ENCODE measurements at regions not wholly inside any gene's neighbourhood (a gene's known extent, or its start where the extent isn't known, plus 50 kb on each side); places are given as distances from the start of the nearest gene placed in this dataset.
"Not testable (repeated sequence)": the region's sequence is repeated elsewhere in the genome, so short reads cannot be mapped to it uniquely, and the experiment has no call there.

GRCh38 chr11:130679247-130679646 lies 230.8 kb downstream of the ADAMTS15 start:
- no peak for DNase-seq

- DNase-seq: not testable (repeated sequence)
Observed at GRCh38 chr11:130682471-130682870, 233.8 kb downstream of the SNX19 start.

- DNase-seq: no peak
Observed at GRCh38 chr11:130689222-130689908, 226.9 kb downstream of the SNX19 start.

GRCh38 chr11:130691581-130691980 lies 224.7 kb downstream of the SNX19 start:
- DNase-seq: no peak

GRCh38 chr11:130692220-130692619 lies 224.1 kb downstream of the SNX19 start:
- DNase-seq: no peak

GRCh38 chr11:130693543-130693942 lies 222.7 kb downstream of the SNX19 start:
- no peak for DNase-seq

GRCh38 chr11:130694488-130695045 lies 221.7 kb downstream of the SNX19 start:
- no peak for DNase-seq

- DNase-seq: no peak
Observed at GRCh38 chr11:130698174-130698573, 218.1 kb downstream of the SNX19 start.

GRCh38 chr11:130699561-130699960 lies 216.7 kb downstream of the SNX19 start:
- no peak for DNase-seq

- no peak for DNase-seq
Observed at GRCh38 chr11:130700092-130700491, 216.2 kb downstream of the SNX19 start.

- no peak for DNase-seq
Observed at GRCh38 chr11:130703489-130704190, 212.6 kb downstream of the SNX19 start.

GRCh38 chr11:130705670-130706421 lies 210.4 kb downstream of the SNX19 start:
- DNase-seq: no peak

GRCh38 chr11:130706572-130706971 lies 209.7 kb downstream of the SNX19 start:
- no peak for DNase-seq

GRCh38 chr11:130707217-130707616 lies 209.1 kb downstream of the SNX19 start:
- DNase-seq: no peak

GRCh38 chr11:130709531-130709930 lies 206.7 kb downstream of the SNX19 start:
- no peak for DNase-seq

GRCh38 chr11:130710021-130710420 lies 206.3 kb downstream of the SNX19 start:
- no peak for DNase-seq

- DNase-seq: no peak
Observed at GRCh38 chr11:130710497-130711012, 205.7 kb downstream of the SNX19 start.

- DNase-seq: no peak
Observed at GRCh38 chr11:130711193-130711592, 205.1 kb downstream of the SNX19 start.

- DNase-seq: no peak
Observed at GRCh38 chr11:130712480-130712879, 203.8 kb downstream of the SNX19 start.

- no peak for DNase-seq
Observed at GRCh38 chr11:130715085-130715876, 201.0 kb downstream of the SNX19 start.

GRCh38 chr11:130715877-130716220 lies 200.4 kb downstream of the SNX19 start:
- no peak for DNase-seq

- DNase-seq: no peak
Observed at GRCh38 chr11:130718120-130718519, 198.2 kb downstream of the SNX19 start.
